Inflammatory macrophage (primary cell): ENCODE measurements at regions not wholly inside any gene's neighbourhood (a gene's known extent, or its start where the extent isn't known, plus 50 kb on each side); places are given as distances from the start of the nearest gene placed in this dataset.

Experiments used
- DNase-seq, 2 donors: peaks; one replicate each; pipeline ENCODE4 v3.0.0-alpha.2; 2020 to 2022

DNA sequence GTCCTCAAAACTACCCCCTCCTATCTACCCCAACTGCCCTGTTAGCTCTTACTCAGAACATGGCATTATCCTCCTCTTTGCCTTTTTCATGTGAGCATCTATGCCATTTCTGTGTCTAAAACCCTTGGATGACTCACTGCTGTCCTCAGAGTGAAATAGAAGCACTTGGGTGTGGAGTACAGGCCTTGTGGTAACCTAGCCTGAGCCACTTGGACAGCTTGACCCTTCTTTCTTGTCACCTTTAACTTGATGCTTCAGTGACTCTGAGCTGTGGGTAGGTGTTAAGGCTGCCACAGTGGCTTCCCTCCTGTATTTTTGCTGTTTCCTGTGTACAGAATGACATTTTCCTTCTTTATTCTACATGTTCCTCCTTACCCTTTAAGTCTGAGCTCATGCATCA lies 391.4 kb downstream of the SH3GL2 start:
- no peak for DNase-seq

DNA sequence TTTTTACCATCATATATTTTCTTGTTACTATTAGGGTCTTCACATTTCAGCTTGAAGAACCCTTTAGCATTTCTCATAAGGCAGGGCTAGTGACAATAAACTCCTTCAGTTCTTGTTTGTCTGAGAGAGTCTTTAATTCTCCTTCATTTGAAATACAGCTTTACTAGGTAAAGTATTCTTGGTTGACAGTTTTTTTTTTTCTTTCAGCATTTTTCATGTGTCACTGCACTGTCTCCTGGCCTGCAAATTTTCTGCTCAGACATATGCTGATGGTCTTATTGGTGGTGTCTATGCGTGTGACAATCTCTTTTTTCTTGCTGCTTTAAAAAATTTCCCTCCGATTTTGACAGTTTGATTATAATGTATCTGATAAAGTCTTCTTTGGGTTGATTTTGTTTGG lies 399.9 kb downstream of the SH3GL2 start:
- no peak for DNase-seq

GRCh38 chr9:17986595-17986994 lies 407.7 kb downstream of the SH3GL2 start:
- DNase-seq: no peak

GRCh38 chr9:17987189-17987588 lies 408.3 kb downstream of the SH3GL2 start:
- no peak for DNase-seq

- DNase-seq: no peak
Measured at GRCh38 chr9:17988489-17988888, 409.6 kb downstream of the SH3GL2 start.

DNA sequence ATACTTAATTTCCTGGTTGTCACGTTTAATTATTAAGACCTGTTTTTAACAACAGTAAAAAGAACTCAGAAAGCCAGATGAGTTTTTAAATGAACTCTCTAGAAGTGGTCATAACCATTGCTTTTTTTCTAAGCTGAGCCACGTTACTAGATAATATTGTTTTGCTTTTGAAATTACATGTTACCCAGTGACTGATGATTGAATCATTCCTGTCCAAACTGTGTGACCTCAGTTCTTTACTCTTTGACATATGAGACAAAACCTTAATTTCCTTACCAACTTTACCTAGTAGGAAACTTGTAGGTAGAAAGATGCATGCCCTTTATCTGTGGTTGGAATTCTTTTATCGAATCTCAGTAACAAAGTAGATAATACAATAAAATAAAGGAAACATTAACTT lies 411.7 kb downstream of the SH3GL2 start:
- no peak for DNase-seq

GRCh38 chr9:17993024-17993423 lies 414.2 kb downstream of the SH3GL2 start:
- no peak for DNase-seq

GRCh38 chr9:17994695-17995425 lies 416.0 kb downstream of the SH3GL2 start:
- no peak for DNase-seq

DNA sequence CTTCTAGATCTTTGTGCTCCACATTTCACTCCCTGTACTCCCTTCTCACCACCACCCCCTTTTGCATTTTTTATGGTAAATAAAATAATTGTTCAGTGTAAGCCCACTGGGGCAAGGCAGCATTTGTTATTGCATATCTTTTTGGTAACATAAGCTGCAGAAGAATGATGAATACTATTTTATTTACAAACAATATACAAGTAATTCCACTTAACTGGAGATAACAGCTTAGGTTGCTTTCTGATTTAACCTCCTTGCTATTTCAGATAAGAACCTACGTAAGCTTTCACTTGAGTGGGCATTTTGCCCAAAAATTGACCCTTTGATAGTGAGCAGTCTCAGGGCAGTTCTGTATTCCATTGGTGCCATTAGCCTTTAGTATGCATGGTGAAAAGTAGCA lies 417.9 kb downstream of the SH3GL2 start:
- no peak for DNase-seq

GRCh38 chr9:18002718-18003438 lies 424.0 kb downstream of the SH3GL2 start:
- no peak for DNase-seq

- no peak for DNase-seq
Measured at GRCh38 chr9:18006591-18006990, 427.7 kb downstream of the SH3GL2 start.

DNA sequence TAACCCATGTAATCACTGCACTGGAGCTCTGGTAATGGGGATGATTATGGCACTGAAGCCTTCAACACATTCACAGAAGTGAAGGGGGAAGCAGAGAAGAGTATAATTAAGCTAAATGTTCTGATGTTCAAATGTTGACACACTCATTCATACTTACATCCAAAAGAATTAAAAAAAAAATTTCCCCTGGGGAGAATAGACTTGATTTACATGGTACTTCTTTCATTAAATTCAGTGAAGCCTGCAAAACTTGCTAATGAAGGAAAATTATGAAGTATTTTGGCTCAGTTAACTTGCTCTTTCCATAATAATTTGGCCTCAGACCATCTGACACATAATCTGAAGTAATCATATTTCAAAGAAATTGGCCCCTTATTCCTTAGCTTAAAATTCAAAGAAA lies 428.8 kb downstream of the SH3GL2 start:
- DNase-seq: no peak

GRCh38 chr9:18009902-18010301 lies 431.0 kb downstream of the SH3GL2 start:
- DNase-seq: no peak

DNA sequence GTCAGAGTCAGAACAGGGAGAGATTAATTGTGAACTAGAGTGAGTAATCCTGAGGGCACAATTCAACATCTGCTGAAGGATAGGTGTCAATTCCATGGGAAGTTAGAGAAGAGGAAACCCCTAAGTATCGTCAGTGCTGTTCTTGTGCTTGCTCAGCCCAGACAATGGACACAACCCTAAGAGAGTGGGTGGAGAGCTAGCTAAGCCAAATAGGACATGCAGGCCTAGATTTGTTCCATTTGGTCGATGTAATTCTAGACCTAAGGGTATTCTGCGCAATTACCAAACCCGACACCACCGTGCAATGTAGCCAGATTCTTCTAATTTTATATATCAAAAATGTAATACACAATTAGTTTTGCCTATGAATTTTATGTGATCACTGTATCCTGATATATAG lies 431.6 kb downstream of the SH3GL2 start:
- DNase-seq: no peak

DNA sequence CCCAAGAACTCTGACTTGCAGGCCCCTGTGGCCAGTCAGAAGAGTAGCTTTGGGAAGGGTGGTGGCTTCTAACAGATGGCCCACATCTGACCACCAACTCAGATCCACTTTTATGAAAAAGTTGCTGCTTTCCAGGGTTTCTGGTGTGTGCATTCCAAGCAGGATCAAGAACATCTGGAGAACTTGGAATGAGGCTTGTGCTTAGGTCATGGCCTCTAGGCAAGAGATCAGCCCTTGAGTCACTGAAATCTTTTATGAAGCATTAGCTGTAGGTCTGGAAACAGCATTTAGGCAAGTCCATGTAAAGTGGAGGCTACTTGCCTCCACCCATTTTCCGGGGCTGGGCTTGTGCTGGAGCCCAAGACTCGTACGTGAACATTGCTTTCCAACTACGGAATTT lies 433.3 kb downstream of the SH3GL2 start:
- no peak for DNase-seq

- DNase-seq: no peak
Measured at GRCh38 chr9:18014556-18014955, 435.7 kb downstream of the SH3GL2 start.

GRCh38 chr9:18015116-18015515 lies 436.2 kb downstream of the SH3GL2 start:
- DNase-seq: no peak

GRCh38 chr9:18017136-18017535 lies 438.3 kb downstream of the SH3GL2 start:
- no peak for DNase-seq

- DNase-seq: no peak
Measured at GRCh38 chr9:18018221-18018620, 439.4 kb downstream of the SH3GL2 start.

- DNase-seq: no peak
Measured at GRCh38 chr9:18018661-18019060, 439.8 kb downstream of the SH3GL2 start.

GRCh38 chr9:18020121-18020745 lies 441.4 kb downstream of the SH3GL2 start:
- no peak for DNase-seq

DNA sequence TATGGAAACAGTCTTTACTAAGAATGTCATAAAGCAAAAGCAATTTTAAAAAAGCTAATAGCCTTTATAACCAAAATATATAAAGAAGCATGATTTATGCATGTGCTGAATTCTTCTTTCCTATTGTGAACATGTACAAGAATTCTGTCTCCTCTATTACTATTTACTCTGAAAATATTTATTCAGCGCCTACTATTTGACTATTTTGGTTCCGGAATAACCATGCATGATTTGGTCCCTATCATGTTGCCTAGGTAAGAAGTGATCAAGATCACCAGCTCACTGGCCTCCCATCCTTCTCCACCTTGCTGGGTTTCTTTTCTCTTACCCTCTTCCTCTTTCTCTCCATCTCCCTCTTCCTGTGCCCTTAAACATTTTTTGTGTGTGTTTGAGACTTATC lies 443.8 kb downstream of the SH3GL2 start:
- DNase-seq: no peak

- DNase-seq: no peak
Measured at GRCh38 chr9:18023332-18023731, 444.5 kb downstream of the SH3GL2 start.

DNA sequence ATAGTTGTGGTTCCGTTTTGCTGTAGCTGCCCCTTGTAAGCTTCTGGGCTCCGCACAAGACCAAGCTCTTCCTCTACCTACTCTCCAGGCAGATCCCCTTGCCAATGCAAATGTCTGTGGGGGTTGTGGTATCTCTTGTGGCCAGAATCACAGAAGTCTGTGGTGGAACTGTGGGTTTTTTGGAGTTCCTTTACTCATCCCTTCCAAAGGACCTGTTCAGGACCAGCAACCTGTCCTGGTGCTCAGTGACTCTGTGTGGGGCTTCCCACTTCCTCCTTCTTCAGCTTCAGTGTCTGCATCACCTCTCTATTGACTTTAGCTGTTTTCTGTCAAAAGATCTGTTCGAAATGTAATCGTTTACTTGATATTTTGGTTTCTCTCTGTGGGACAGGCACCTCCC lies 441.3 kb upstream of the ADAMTSL1 start:
- DNase-seq: no peak
